Head of caudate nucleus (tissue), 42 donors: ENCODE measurements at regions not wholly inside any gene's neighbourhood (a gene's known extent, or its start where the extent isn't known, plus 50 kb on each side); places are given as distances from the start of the nearest gene placed in this dataset.
A peak's percentile ranks its signal among the peaks of the same experiment; 100 is the strongest.

Source experiments
- DNase-seq, 42 donors: peaks; one replicate each; pipeline versions ENCODE4 v3.0.0 to v3.0.0-alpha.2; 2020 to 2021; ENCODE audit warnings: mixed read lengths in 7 of 42
- intact Hi-C: fragments of 100-400 bp; cut with DNase I; formaldehyde crosslinking; loops from one replicate; pipeline ENCODE4 v1.15.0; 2022

DNA sequence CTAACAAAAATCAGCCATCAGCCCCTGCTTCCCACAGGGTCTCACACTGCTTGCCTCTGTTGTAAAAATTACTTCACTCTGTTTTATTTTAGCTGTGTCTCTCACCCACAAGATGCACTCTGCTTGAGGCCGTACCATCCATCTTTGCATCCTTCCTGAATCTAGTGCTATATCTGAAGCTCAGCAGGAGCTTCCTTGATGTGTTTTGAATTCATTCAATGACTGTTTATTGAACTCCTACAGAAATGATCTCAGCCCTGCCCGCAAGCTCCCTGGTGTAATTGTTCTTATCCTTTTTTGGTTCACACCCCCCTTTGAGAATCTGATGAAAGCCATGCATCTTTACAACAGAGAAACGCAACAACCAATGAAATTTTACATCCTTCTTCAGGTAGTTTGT, 310.2 kb upstream of the ZC3H12C start:
- intact Hi-C loops, result no loop called here
- DNase-seq, result no peak

DNA sequence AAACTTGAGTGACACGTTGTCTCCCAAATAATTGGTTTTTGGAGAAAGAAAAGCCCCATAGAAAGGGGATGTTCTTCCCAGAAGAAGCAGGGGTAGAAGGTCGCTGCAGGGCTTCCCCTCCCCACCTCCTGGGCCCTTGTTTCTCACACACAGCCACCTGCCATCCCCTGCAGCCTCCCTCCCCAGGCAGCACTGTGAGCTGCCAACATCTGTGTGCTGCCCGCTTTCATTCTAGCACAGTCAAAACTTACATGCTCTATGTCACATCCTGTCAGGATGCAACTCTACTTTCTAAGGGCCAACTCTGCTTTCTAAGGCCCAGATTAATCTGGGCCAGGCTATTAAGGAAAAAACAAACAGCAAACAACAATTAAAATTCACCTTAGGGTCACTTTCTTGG, 309.4 kb upstream of the ZC3H12C start:
- DNase-seq, result no peak

DNA sequence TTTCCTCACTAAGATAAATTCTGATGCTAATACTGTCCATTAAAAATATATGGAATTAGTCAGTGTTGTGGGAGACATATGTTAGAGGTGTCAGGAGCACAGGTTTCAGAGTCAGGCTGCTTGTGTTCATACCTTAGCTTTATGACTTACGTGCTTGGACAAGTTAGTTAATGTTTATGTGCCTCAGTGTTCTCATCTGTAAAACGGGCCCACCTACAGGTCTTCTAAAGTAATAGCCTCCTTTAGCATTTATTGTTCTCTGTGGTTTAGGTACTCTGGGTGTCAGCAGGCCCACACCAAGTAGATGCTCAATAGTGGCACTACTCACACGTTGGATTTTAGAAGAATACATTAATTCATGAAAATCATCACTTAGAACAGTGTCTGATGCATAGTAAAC, 308.7 kb upstream of the ZC3H12C start:
- intact Hi-C loops, result no loop called here
- no peak for DNase-seq

More for the DNA sequence above, 309.4 kb upstream of the ZC3H12C start:
- intact Hi-C loops, result no loop called here

DNA sequence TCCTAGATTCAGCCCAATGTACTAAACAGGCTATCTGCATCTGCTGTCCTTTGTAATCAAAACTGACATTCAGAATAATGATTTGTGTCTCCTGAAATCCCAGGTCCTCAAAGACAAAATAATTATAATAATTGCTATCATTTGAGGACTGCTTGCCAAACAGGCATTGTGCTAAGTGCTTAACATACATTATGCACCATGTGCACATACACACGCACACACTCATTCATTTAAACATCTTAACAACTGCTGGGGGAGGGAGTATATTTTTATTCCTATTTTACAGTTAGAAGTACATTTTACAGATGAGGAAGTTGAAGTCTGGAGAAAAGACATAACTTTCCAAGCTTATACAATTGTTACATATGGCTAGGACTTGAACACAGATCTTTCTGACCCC, 308.0 kb upstream of the ZC3H12C start:
- intact Hi-C loops, result no loop called here
- DNase-seq, result no peak

DNA sequence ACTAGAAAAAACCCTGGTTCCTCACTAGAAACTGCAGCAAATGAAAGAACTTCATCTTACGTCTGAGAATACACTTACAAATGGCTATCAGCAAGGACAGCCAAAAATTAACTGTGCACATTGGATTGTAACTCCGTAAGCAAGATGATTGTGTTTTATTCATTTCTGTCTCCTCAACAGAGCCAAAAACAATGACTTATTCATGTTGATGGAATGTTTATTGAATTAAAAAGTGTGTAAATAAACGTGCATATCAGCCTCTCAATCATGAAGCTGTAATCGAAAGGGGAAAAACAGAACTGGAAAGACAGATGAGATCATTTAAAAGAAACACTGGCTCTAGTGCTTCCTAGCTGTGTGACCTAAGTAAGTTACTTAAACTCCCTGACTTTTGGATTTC, 307.5 kb upstream of the ZC3H12C start:
- no peak for DNase-seq
- intact Hi-C loops, result no loop called here

DNA sequence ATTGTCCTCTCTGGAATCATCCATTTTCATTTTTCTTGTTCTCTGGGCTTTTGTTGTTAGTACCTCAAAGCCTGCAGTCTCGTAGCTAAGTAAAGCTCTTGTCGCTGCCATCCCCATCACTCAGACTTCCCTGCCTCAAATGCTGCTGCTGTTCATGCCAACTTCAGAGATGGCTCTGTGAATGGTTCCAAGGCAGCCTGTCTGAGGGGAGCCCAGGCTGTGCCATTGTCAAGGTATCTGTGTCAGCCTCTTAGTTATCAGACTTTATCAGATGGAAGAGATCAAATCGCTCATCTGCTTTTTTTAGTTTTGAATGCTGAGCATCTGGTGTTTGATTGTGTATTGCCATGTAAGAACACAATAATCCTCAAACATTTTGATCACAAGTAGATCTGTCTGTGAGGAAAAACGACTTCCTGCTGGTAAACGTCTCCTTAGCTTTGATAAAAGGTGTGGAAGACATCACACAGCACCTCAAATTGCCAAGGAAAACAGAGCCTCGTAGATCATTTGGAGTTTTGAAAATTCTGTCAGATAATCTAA, 304.2 kb upstream of the ZC3H12C start:
- intact Hi-C loops, result no loop called here
- DNase-seq, result no peak

DNA sequence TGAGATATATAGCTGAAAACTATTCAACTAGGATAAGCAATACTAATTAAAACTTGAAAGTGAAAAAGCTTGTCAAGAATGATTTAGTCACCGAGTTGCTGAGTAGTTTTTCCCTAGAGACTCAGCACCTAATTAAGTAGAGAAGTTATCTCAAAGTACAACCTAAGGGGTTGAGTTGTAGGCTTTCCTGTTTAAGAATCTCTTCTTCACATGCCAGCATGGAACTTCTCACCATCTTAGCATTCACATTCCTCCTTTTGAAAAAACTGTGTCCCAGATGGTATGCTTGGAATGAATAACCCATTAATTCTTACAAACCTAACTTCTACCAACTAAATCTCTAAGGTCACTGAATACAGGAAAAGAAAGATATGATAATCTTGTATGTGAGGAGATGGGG, 303.3 kb upstream of the ZC3H12C start:
- DNase-seq, result no peak
- intact Hi-C loops, result no loop called here

DNA sequence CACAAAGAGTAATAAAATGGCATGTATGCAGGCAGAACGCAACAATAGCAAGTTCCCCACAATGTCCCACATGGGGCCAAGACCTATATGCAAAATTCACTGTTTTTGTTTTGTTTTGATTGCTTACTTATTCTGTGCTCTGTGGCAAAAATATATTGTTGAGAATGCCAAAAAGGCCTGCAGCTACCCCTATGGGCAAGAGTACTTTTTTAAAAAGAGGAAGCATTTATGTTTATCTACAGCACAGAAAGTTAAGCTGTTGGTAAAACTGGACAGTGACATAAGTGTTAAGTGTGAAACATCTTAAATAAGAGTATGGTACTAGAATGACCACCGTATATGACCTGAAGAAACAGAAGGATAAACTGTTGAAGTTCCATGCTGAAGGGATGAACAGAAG, 301.9 kb upstream of the ZC3H12C start:
- intact Hi-C loops, result no loop called here
- DNase-seq, result no peak

DNA sequence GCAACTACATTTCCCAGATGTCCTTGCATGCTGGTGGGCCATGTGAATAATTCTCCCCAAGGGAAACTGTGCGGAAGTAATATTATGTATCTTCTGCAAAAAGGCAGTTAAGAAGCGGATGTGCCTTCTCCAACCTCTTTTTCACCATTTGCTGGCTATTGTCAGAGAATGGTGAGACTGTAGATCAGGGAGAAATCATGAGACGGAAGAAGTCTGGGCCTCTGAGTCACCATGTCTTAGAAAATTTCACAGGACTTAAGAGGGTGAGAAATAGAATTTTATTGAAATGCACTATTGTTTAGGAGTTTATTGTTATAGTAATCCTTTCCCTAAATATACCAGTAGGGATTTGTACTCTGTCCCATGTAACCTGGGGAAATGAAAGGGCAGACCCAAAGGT, 298.7 kb upstream of the ZC3H12C start:
- no peak for DNase-seq
- intact Hi-C loops, result no loop called here

DNA sequence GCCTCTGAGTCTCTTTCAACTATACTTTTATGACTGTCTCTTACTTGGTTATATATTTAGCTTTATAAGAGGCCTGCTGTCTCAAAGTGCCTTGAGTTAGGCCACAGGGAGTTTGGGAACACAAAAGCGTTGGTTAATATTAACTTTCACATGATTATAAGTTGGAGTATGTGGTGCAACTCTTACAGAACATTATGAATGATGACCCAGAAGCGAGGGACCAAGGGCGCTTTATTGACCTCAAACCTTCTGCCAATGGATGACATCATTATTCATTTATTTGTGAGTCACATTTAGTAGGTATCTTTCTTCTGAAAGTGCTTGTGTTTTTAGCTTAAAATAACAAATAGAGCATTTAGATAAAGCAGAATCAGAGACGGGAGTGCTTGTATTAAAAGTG, 298.0 kb upstream of the ZC3H12C start:
- intact Hi-C loops, result no loop called here
- DNase-seq, result no peak

DNA sequence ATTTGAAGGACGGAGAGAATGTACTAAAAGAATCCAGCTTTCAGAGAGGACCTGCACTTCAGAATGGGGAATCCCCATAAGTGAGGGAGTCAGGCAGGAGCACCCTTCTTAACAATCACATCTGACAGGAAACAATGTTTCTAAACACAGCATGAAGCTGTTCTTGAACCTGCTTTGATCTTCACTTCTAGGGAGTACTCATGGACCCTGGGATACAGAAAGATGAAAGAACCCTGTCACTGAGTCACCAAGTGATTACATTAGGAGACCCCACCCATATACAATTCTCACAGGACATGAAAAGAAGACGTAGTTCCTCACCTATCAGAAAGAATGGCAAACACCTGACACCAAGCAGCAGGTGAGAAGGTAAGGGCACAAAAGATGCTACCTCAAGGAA, 296.9 kb upstream of the ZC3H12C start:
- intact Hi-C loops, result no loop called here
- no peak for DNase-seq

DNA sequence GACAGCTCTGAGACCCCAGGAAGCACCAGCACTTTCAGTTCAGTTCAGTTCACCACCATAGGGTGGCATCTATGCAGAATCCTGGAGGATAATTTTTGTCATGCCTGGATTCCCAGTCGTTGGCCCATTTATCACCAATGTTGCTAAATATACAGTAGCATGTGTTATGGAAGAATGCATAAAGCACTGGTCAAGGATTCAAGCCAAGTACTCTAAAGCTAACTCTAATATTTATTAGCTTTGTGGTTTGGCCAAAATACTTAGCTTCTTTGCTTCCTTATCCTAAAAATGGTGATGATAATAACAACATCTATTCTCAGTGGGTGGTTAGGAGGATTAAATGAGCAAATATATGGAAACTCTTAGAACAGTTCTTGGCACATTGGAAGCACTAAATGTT, 294.7 kb upstream of the ZC3H12C start:
- intact Hi-C loops, result no loop called here
- no peak for DNase-seq

DNA sequence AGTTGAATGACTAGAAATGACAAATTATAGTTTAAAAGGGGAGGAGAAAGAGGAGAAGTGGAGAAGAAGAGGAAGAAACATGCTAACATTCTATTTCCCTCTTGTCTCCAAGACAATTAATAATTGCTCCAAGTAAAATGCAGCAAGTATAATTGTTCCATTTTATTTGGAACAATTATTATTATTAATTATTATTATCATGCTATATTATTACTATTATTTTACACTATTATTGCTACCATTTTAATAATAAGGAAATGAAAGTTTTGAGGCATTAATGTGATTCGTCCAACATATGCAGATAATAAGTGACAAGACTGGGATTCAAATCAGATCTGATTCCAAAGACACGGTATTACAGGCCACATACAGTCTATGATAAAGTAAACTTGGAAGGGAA, 293.6 kb upstream of the ZC3H12C start:
- DNase-seq, result no peak
- intact Hi-C loops, result no loop called here

DNA sequence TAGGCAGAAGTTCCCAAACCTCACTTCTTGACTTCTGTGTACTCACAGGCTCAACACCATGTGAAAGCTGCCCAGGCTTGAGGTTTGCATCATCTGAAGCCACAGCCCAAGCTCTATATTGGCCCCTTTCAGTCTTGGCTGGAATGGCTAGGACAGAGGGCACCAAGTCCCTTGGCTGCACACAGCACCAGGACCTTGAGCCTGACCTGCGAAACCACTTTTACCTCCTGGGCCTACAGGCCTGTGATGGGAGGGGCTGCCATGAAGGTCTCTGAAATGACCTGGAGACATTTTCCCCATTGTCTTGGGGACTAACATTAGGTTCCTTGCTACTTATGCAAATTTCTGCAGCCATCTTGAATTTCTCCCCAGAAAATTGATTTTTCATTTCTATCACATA, 288.3 kb upstream of the ZC3H12C start:
- DNase-seq, result no peak
- intact Hi-C loops, result no loop called here

DNA sequence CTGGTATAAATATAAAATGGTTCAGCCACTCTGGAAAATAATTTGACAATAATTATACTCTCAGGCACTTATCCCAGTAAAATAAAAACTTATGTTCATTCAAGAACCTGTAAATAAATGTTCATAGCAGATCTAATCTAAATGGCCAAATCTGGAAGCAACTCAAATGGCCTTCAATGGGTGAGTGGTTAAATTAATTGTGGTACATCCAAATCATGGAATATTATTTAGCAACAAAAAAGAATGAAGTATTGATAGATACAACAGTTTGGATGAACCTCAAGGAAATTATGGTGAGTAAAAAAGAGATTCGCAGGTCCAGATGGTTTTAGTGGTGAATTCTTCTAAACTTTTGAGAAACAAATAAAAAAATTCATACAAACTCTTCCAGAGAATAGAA, 287.0 kb upstream of the ZC3H12C start:
- intact Hi-C loops, result no loop called here
- no peak for DNase-seq

DNA sequence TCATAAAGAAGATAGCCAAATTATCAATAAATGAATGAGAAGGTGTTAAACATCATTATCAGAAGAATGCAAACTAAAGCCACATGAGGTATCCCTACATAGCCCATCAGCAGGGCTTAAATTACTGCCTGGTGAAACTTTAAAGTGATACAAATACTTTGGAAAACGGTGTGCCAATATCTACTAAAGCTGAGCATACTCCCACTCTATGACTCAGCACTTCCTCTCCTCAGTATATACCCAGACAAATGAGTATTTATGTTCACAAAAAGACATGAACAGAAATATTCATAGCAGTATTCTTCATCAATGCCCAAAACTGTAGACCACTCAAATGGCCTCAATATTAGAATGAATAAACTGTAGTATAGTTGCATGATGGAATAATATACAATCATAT, 284.6 kb upstream of the ZC3H12C start:
- intact Hi-C loops, result no loop called here

DNA sequence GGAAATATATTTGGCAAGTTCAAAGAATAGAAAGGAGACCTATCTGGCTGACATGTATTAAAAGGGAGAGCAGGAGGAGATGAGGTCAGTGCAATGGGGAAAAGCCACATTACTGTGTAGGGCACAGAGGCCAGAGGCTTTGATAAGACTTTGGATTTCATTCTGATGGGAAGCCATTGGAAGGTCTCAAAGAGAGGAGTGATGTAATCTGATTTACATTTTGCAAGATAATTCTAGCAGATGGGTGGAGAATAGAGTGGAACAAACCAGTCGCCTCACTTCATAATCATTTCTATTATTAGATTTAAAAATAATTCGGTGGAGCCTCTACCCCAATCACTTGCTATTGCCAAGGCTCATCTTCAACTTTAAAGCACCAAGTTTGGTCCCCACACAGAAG, 278.4 kb upstream of the ZC3H12C start:
- DNase-seq, result no peak
- intact Hi-C loops, result no loop called here

More for the DNA sequence above, 284.6 kb upstream of the ZC3H12C start:
- DNase-seq, result peak in 5 of 42 donors; percentile 5 to 39 (median 13)

DNA sequence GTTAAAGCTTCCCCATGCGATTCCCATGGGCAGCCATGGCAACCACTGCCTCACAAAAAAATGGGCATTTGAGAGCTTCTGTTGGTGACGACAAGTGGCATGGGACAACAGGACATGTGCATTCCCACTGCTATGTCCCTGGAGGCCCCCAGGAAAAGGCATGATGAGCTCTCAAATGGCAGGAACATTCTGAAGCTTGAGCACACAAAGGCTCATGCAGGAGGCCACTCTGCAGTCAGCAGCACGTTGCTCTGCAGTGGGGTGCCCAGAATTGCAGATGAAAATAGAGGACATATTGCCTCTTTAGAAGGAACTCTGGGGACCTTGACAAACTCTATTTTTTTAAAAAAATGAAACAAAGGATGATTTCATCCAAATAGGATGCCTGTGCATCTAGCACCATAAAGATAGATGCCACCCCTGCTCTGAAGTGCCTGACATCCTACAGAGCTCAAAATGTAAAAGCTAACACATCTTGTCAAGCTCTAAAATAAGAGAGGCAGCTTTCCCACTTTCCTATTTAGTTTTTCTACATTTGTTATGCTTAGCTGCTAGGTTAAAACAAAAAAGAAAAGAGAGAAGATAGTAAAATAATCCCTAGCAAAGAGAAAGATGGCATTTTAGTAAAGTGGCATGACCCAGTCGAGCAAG, 277.6 kb upstream of the ZC3H12C start:
- intact Hi-C loops, result no loop called here
- peak in 7 of 42 donors; percentile 11 to 56 (median 18) for DNase-seq

DNA sequence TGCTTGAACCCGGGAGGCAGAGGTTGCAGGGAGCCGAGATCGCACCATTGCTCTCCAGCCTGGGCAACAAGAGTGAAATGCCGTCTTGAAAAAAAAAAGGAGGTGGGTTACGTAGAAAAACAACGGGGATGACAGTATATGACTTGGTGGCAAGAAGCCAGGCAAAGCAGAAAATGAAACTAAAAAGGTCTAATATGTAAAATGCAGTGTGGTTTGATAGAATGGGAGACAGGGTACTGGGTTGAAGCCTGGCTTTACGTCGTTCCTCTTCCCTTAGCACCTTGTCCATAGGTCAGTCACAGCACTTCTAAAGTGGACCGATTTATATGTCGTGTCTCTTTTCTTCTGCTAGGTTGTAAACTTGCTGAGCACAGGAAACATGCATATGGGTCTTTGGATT, 274.9 kb upstream of the ZC3H12C start:
- DNase-seq, result no peak

DNA sequence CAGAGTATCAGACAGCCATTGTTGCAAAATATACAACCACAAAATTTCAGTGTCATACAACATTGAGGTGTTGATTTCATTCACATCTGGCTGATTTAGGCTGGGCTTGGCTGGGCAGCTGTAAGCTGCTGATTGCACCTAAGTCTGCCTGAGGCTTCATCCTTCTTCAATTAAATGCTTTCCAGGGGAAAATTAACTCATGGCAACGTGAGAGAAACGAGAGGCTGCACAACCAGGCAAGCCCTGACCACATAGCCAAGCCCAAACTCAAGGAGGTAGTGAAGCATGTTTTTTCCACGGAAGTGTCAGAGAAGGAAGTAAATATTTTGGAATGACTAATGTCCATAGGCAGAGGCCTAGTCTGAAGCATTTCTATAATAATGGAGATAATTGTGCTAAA, 273.8 kb upstream of the ZC3H12C start:
- no peak for DNase-seq
- intact Hi-C loops, result no loop called here

More for the DNA sequence above, 274.9 kb upstream of the ZC3H12C start:
- intact Hi-C loops, result no loop called here

DNA sequence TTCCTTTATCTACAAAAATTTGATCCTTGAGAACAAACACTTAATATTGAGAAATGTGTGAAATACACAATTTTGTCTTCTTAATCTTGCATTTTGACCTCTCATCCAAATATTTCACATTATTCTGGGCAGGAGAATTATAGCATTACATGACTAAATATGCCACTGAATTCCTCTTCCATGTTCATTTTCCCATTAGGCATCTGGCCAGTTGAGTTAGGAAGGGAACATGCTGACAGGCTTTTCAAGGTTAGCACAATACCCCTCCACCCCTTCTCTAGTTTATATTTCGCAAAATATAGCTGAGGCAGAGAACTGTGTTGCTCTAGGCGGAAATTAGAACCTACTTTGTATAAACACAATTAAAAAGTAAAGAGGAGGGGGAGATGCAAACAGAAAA, 271.7 kb upstream of the ZC3H12C start:
- DNase-seq, result no peak
- intact Hi-C loops, result no loop called here
